HG03108 (cell line): ENCODE measurements at regions not wholly inside any gene's neighbourhood (a gene's known extent, or its start where the extent isn't known, plus 50 kb on each side); places are given as distances from the start of the nearest gene placed in this dataset.

ENCODE experiments used
- ATAC-seq: cut with Tn5 transposase; IDR thresholded peaks from one replicate; pipeline ENCODE4 v1.9.1; 2021; ENCODE audit warnings: moderate library complexity; ENCODE audit not compliant: unreplicated experiment

DNA sequence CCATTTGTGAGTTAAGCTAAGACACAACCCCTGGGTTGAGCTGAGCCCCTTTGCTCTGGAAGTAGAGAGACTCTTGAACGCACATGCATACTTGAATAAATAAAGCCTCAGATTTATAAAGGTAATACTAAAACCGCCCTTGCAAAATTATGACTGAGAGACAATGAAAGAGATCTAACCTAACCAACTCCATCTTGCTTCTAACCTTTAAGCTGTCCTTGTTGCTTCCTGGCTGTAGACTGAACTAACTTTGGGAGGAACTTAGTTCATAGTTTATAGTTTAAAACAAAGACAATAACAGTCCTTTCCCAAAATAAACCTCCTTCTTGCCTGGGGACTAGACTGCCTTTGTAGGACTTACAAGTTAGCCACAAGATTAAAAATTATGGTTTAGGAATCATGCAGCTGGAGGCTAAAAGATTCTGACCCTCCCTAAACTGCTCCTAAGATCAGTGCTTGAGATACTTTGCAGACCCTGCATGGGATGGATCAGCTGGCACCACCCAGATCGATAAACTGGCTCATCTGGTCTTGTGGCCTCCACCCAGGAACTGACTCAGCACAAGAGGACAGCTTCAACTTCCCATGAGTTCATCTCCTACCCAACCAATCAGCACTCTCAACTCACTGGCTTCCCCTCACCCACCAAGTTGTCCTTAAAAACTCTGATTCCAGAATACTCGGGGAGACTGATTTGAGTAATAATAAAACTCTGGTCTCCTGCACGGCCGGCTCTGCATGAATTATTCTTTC, 240.2 kb upstream of the SLC14A2 start:
- no peak for ATAC-seq

DNA sequence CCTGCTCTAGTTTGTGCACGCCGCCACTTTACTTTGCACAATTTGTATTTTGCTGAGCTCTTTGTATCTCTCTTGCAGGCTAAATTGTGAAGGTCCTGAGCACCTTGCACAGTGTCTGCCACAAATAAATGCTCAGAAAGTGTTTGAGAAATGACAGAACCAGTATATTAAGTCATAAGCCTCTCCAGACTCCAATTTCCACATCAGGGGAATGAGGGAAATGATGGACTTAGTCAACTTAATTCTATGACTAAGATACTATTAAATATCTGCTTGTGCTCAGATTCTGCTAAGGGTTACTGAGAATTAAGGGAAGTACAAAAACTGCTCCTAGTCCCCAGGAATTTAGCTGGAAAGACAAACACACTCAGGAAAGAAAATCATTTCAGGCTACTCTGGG, 239.1 kb upstream of the SLC14A2 start:
- ATAC-seq: no peak

DNA sequence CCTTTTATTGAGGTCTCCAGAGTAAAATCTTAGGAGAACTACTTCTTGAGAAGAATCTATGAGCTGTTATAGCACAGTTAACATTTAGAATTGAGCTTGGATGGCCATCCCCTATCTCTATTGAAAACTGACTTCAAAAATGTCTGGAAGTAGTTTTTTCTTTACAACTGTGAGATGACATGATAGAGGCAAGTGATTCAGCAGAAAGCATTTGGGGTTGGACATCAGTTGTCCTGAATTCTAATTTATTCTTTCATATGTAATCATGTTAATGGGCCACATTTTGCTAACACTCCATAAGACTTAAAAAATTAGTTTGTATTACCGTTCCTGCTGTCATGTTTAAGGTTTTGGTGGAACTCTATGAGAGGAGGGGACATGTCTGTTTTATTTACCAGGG, 237.0 kb upstream of the SLC14A2 start:
- no peak for ATAC-seq

DNA sequence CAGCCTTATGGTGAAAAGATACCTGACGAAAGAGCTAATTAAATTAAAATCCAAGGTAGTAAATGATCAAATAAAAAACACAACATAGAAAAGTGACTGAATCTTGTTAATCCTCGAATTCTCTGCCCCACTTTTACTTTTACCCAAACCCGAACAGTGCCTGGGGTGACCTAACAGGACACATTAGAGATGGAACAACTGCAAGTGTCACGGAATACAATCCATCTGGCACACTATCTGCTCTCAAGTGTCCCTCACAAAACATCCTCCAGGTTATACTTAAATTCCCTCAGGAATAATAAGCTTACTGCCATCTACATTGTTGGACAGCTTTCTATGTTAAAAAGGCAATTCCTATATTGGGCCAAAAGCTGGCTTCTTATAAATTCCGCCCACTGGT, 236.3 kb upstream of the SLC14A2 start:
- no peak for ATAC-seq

DNA sequence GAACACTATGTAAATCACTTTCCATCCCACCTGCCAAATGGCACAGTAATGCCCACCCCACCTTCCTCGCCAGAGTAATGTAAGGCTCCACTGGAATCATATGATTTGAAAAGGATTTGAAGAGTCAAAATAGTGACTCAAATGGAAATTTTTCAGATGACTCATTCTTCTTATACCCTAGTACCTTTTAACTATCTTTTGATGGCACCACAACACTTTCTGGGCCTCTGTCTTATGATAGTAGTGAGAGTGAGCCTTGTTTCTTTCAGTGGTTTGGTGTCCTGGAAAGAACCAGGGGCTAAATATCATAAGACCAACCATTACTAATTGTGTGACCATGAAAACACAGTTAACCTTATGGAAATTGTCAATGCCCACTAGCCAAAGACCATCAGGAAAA, 235.4 kb upstream of the SLC14A2 start:
- peak; percentile 58 for ATAC-seq

DNA sequence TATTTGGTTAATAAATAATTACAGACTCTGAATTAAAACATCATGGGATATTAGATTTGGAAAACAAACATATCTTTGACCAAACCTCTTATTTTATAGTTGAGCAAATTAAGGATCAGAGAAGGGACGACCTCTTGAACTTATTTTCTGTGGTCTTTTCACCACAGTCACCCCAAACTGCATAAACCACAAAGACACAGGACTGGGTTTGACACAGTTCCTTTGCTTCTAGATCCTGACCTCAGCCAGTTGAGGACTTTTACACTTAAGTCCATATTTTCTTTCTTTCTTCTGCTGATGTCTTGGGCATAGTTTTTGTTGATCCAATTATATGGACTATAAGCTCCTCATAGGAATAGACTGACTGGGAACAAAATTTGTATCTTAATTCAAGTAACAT, 234.0 kb upstream of the SLC14A2 start:
- no peak for ATAC-seq

DNA sequence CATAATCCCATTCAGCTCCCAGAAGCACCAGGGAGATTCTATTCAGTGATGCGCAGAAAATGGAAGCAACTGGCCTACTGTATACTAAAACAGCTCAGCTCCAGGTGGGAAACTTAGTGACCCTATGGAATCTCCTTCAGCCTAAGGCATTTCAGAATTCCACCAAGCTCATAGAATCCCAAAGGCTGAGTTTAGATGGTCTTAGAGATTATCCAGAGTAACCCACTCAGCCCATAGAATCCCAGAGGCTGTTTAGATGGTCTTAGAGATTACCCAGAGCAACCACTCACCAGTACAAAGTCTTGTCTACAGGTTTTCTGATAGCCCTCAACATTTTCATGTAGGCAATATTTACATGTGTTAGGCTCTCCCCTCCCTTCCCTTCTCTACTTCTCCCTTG, 232.0 kb upstream of the SLC14A2 start:
- ATAC-seq: no peak

DNA sequence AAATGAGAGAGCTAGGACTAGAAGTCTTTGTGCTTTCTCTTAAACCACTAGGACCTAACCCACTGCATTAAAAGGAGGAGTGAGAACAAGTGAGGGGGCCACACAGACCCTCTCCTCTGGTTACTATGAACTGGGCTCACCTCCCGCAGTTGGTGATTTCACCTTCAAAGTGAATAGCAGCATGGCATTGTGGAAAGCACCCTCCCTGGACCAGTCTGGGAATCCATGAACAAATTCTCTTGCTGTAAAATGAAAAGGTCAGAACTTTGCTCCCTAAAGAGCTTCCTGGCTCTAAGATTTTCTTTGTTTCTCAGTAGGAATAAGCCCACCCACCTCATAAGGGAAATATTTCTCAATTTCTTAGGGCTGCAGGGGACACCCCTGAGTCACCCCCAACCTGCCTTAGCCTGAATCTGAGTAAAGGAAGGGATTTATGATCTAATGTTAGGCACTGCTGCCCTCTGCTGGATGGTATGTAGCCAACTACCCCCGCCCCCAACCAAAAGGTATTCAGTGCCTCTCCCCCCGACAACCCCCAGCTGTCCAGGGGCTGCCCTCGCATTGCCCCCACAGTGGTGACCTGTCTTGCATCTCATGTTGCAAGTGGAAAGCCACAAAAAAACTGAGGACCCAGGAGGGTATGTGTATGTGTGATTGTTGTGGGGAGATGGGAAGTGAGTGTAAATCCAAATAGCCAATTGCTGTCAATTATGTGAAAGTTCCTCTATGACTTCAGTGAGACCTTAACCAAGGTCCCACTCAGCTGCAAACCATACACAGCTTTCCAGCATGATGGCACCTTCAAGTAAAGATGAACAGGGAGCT, 230.9 kb upstream of the SLC14A2 start:
- ATAC-seq: peak; percentile 45

DNA sequence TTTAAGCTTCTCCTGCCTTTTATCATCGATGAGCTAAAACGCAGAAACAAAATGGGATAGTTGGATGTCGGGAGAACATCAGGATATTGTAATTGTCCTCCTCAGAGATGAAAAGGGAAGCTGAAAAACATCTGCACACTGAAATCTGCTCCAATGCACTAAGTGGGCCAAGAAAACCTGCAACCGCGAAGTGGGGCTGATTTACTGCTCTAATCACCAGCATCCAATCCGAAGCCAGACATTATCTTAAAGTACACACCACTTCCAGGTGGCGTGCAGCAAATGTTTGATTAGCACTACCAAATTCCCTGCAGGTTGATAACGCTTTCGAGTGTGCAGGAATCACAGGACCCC, 230.3 kb upstream of the SLC14A2 start:
- no peak for ATAC-seq

DNA sequence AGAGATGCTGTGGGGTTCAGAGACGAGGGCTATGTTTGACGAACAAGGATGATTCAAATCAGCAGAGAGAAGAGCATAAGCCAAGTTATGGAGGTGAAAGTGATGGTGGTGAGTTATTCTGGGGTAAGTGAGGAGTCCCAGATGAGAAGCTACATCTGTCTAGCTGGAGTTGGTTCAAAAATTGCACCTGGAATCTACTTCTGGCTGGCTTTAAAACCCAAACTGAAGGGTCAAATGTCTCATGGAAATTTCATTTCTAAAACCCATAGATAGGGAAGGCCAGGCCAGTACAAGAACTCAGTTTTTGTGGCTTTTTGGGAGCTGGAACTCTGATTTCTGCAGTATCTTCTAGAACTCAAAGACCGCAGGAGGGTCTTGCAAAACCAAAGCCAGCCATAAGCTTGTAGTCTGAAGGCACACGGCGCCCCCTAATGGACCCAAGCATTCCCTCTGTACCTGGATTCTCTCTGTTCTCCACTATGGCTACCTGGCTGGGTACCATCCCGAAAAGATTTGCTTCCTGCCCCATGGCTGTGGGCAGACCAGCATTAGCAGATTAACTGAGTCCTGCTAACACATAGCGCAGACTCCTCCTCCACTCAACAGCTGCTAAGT, 229.1 kb upstream of the SLC14A2 start:
- no peak for ATAC-seq

DNA sequence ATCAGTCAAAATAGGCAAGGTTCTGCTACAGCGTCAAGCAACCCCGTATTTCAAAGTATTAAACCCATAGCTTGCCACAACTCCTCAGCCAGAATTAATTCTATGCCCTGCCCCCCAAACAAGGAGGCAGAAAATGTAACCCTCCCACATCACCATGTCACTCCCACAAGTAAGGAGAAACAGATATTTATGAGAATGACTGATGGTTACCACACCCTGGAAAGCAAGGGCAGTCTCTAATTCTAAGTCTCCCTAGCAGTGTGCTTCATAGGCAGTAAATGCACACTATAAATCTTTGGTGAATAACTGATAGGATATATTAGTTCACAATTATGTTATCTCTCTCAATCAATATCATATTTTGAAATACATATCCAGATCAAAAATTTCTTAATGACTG, 228.0 kb upstream of the SLC14A2 start:
- no peak for ATAC-seq

DNA sequence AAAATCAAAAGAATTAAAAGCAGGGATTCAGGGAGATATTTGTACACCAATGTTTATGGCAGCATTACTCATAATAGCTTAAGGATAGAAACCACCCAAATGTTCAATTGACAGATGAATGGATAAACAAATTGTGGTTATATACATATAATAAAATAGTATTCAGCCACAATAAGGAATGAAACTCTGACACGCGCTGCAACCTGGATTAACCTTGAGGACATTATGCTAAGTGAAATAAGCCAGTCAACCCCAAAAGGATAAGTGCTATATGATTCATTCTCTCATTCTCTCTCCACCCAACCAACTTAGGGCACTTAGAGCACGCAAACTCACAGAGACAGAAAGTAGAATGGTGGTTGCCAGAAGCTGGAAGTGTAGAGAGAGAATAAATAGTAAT, 216.8 kb upstream of the SLC14A2 start:
- ATAC-seq: no peak

DNA sequence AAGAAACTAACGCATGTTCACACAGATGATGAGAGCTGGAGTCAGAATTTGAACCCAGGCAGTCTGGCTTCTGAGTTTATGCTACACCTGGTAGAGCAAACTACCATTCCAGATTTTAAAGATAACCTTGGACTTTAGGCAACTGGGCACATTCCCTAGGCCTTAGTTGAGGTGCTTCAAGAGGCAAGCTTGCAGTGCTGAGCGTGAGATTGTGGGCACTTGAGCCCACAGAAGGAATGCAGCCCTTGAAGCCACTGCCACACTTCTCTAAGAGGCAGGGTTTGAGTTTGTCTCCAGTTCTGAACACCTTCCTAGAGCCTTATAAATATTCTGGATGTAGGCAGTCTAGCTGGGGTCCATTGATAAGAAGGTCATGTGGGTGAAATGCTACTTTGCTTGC, 216.1 kb upstream of the SLC14A2 start:
- ATAC-seq: no peak

DNA sequence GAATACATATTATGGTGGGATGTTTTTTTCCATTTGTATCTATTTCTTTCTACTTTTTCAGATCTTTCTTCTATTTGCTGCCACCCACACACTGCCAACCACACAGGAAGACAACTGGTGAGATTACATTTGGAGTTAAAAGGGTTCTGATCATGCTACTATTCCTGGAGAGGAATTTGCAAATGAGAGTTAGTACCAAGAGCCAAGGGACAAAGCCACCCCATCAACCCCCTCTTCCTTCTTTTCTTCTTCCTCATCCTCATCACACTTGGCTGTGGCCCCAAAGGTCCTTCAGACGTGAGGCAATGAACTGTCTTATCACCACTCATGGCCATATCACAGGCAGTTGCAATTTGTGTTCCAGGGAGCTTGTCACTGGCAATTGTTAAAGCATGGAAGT, 215.6 kb upstream of the SLC14A2 start:
- no peak for ATAC-seq

DNA sequence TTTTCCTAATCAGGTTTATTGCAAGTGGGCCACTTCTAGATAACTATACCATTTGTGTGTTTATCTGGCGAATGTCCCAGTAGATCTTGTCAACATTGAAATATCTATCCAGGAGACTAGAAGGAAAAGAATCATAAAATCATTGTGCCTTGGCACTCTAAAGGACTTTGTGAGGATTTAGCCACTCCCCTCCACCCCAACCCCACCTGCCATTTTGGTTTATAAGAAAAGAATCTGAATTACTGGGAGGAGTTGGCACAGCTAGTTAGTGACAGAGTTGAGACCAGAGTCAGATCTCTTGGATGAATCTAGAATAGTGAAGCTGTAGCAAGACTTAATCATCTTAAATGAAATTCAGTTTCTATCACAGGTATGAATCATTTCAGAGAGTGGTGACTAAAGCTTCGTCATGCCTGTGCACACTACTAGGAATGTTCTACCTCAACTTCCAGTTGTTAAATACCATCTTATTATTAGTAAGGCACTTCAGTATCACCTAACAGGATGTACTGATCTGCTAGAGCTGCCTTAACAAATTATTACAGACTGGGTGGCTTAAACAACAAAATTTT, 212.7 kb upstream of the SLC14A2 start:
- ATAC-seq: no peak

DNA sequence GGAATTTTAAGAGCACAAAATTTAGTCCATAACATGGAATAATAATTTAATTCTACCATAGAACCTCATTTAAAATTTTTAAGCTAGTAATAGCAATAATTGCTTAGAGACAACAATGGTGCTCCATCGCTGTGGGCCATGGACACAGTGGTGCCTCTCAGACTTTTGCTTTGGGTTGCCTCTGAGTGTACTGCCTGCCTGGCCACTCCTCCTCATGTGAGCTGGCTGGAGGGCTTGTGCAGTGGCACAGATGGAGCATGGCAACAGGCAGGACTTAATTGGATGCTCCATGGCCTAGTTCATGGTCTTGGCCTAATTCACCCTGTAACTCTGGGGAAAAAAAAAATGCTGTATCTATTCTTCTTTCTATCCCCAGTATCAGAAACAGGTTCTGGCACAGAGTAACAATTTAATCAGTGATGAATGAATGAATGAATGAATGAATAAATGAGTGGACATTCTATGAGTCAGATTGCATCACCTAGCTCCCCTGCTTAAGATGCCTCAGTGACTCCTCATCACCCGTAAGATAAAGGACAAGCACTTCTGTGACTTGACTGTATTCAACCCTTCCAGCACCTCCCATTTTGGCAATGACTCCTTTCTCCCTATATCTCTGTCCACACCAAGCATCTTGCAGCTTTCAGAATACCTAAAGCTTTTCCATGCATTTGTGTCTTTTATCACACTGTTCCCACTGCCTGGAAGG, 211.8 kb upstream of the SLC14A2 start:
- ATAC-seq: no peak

DNA sequence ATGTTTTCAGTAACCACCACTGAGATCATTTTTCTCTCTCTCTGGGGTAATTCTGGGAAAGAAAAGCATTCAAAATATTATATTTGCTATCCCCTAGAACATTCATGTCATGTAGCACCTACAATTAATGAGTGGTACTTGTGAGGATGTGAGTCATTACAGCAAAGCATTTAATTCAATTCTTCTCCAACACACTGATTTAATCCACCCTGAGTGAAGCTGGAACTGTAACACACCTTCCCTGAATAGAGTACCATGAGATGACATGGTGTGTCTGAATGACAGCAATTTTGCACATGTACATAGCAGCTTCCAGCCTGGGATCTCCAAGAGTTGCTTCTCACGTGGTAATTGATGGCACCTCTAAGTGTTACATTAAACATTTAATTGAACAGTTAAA, 207.1 kb upstream of the SLC14A2 start:
- no peak for ATAC-seq

DNA sequence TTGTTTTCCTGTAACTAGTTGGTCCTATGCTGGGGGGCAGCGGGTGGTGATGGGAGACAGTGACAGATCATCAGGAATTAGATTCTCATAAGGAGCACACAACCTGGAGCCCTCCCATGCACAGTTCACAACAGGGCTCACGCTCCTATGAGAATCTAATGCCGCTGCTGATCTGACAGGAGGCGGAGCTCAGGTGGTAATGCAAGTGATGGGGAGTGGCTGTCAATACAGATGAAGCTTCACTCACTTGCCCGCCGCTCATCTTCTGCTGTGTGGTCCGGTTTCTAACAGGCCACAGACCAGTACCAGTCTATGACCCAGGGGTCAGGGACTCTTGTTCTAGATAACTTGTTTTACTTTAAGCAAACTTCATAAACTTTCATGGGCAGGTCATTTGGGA, 205.3 kb upstream of the SLC14A2 start:
- ATAC-seq: no peak

DNA sequence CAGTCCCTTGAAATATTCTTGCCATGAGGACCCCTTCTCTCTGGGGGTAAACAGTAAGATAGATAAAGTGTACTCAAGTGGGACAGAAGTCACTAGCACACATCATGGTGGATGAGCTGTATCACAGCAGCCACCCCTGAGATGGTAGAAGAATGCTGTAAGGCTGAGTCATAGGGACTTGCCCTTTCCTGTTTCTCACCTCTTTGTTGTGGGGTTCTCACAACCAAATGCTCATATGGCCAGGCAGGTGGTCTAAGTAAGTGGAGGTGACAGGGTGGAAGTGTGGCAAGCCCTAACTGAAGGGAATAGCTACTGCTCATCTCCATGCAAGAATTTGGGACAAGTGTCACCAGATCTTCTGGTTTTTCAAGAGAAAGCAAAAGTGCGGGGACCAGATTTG, 202.7 kb upstream of the SLC14A2 start:
- ATAC-seq: no peak

DNA sequence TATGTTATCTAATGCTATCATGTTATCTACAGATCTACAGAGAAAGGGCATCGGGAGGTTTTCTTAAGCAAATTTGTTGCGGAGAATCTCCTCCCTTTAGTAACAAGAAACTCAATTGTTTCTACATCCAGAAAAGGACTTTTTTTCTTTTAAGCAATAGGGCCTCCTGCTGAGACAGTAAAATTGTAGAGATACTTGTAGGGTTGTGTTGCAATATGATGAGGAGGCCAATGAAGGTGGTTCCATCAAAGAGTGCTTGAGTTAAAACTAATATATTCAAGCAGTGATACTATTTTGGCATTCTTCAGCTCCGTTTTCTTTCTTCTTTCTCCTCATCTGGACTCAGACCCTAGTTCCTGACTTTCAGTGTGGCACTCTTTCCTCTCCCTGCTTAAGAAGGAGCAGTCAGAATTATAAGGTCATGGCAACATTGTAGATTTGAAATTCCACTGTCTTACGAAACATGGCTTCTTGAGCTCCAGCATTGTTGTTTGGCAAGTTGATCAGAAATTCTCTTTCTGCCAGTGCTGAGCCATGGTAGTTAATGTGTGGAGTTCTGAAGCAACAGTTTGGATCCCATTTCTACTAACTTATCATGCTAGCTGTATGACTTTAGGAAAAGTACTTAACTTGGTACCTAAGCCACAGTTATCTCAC, 202.0 kb upstream of the SLC14A2 start:
- no peak for ATAC-seq

DNA sequence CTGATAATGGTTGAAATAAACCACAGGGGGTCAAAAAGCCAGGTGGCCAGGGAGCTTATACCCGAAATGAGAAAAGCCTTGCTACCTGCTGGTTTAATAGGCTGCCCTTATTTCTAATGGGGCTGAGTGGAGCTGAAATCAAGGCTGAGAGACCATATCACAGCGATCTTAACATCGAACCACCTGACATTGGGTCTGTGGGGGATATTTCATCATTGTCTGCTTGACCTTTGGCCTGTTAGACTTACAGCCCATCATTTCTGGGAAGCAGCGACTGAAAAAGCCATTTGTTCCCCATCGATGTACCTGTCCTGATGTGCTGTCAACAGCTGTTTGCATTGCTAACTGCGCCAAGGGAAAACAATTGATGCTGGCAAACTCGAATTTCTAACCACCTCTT, 199.7 kb upstream of the SLC14A2 start:
- ATAC-seq: no peak
